ENCODE measurements at regions not wholly inside any gene's neighbourhood (a gene's known extent, or its start where the extent isn't known, plus 50 kb on each side); places are given as distances from the start of the nearest gene placed in this dataset.
A peak's percentile ranks its signal among the peaks of the same experiment; 100 is the strongest.

GRCh38 chr3:148646126-148646665 lies 51.5 kb upstream of the AGTR1 start:
- H3K27me3 ChIP-seq: no peaks in the 10 kb centered on the region
- 44 to 57% methylated on average over 4 of the region's 4 CpGs for WGBS, 2 donors
- DNase-seq: no peak
- peaks cover 21% of the 10 kb centered on the region for H3K4me1 ChIP-seq
- H3K27ac ChIP-seq: peak overlapping the region in 1 of 2 donors; percentile 48
- intact Hi-C loops (cut with DNase I; ENCODE audit: low total_unique reads): no loop called here
- H3K36me3 ChIP-seq (ENCODE audit: low read depth, missing control alignments): no peaks in the 10 kb centered on the region
- H3K4me3 ChIP-seq: no peak overlapping the region
- H3K9me3 ChIP-seq: no peaks in the 10 kb centered on the region
- no peak for TF ChIP-seq POLR2A (IDR thresholded peaks at IDR 0.05)
- TF ChIP-seq, protein P1, sequence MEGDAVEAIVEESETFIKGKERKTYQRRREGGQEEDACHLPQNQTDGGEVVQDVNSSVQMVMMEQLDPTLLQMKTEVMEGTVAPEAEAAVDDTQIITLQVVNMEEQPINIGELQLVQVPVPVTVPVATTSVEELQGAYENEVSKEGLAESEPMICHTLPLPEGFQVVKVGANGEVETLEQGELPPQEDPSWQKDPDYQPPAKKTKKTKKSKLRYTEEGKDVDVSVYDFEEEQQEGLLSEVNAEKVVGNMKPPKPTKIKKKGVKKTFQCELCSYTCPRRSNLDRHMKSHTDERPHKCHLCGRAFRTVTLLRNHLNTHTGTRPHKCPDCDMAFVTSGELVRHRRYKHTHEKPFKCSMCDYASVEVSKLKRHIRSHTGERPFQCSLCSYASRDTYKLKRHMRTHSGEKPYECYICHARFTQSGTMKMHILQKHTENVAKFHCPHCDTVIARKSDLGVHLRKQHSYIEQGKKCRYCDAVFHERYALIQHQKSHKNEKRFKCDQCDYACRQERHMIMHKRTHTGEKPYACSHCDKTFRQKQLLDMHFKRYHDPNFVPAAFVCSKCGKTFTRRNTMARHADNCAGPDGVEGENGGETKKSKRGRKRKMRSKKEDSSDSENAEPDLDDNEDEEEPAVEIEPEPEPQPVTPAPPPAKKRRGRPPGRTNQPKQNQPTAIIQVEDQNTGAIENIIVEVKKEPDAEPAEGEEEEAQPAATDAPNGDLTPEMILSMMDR (IDR thresholded peaks at IDR 0.05): no peak
